Activated CD4-positive, alpha-beta T cell treated with anti-CD3 and anti-CD28 coated beads for 36 hours (primary cell): ENCODE measurements at regions not wholly inside any gene's neighbourhood (a gene's known extent, or its start where the extent isn't known, plus 50 kb on each side); places are given as distances from the start of the nearest gene placed in this dataset.

ENCODE experiments used
- ATAC-seq: fragments of 200-7000 bp; cut with Tn5 transposase; one replicate; pipeline ENCODE4 v1.10.0; 2021; ENCODE audit warnings: mild to moderate bottlenecking, moderate library complexity
- CTCF ChIA-PET: fragments of 350-600 bp; sonication (Branson Sonifier 250); formaldehyde crosslinking; loops from one replicate; lab custom pipeline; 2021; ENCODE audit warnings: antibody characterized with exemption; lab: Charles Lee
- POLR2A ChIA-PET: fragments of 350-600 bp; sonication (Branson Sonifier 250); formaldehyde crosslinking; loops from one replicate; lab custom pipeline; 2021; ENCODE audit warnings: antibody characterized with exemption, inconsistent platforms; lab: Charles Lee
- DNase-seq: peaks from one replicate; pipeline ENCODE4 v3.0.0-alpha.2; 2020
- H3K27ac Mint-ChIP-seq: one replicate; pipeline ENCODE4 v1.8.0; 2021; ENCODE audit warnings: mixed read lengths
- H3K27me3 Mint-ChIP-seq: one replicate; pipeline ENCODE4 v1.8.0; 2021; ENCODE audit warnings: mixed read lengths
- H3K36me3 Mint-ChIP-seq: one replicate; pipeline ENCODE4 v1.8.0; 2021; ENCODE audit warnings: low read depth, mixed read lengths
- H3K4me1 Mint-ChIP-seq: one replicate; pipeline ENCODE4 v1.8.0; 2021; ENCODE audit warnings: mixed read lengths
- H3K4me3 Mint-ChIP-seq: one replicate; pipeline ENCODE4 v1.8.0; 2021; ENCODE audit warnings: mild to moderate bottlenecking, moderate library complexity, mixed read lengths
- H3K9me3 Mint-ChIP-seq: one replicate; pipeline ENCODE4 v1.8.0; 2021; ENCODE audit warnings: low read depth, mixed read lengths
- intact Hi-C, 2 experiments: fragments of 100-400 bp; cut with DNase I in 1 of 2; cut with micrococcal nuclease in 1 of 2; formaldehyde crosslinking; loops; one replicate each; pipeline versions ENCODE4 v1.14.2 to v1.15.1; 2022 to 2024; cut with DNase I, micrococcal nuclease

DNA sequence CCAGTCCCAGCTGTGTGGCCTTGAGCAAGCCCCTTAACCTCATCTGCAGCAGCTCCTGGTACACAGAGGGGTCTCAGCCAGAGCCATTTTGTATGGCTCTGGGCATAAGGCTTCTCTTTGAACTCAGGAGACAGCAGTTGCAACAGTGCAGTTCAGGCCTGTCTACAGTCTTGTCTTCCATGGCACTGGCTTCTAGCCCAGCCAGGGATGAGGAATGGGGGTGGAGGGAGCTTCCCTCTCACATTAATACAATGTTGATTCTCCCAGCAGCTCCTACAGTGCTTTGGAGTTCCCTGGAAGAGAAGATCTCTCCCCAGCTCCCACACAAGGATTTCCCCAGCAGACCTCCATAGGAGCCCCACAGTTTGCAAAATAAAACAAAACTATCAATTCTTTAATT lies 350.2 kb downstream of the BUD13 start:
- DNase-seq, result no peak
- no peak overlapping the region for H3K4me3 Mint-ChIP-seq
- POLR2A ChIA-PET, result no interaction called here
- peaks cover 17% of the 10 kb centered on the region for H3K27me3 Mint-ChIP-seq
- CTCF ChIA-PET, result no interaction called here
- no peaks in the 10 kb centered on the region for H3K4me1 Mint-ChIP-seq
- no peak for ATAC-seq
- H3K36me3 Mint-ChIP-seq, result no peaks in the 10 kb centered on the region
- no peaks in the 10 kb centered on the region for H3K9me3 Mint-ChIP-seq
- intact Hi-C loops, result no loop called here
- no peak overlapping the region for H3K27ac Mint-ChIP-seq

GRCh38 chr11:116421529-116422185 lies 351.1 kb downstream of the BUD13 start:
- ChIA-PET POLR2A (no interaction called here), CTCF (interaction anchor here (0.7 kb wide), 1 partner anchor 17 kb away, joined by 3 read pairs; no protein-coding TSS in a partner anchor)
- no peaks in the 10 kb centered on the region for H3K4me1 Mint-ChIP-seq
- H3K36me3 Mint-ChIP-seq, result no peaks in the 10 kb centered on the region
- no peak for ATAC-seq
- no peak for DNase-seq
- H3K27ac Mint-ChIP-seq, result no peak overlapping the region
- H3K27me3 Mint-ChIP-seq, result peaks cover 13% of the 10 kb centered on the region
- H3K9me3 Mint-ChIP-seq, result no peaks in the 10 kb centered on the region
- intact Hi-C loops, result no loop called here
- no peak overlapping the region for H3K4me3 Mint-ChIP-seq

DNA sequence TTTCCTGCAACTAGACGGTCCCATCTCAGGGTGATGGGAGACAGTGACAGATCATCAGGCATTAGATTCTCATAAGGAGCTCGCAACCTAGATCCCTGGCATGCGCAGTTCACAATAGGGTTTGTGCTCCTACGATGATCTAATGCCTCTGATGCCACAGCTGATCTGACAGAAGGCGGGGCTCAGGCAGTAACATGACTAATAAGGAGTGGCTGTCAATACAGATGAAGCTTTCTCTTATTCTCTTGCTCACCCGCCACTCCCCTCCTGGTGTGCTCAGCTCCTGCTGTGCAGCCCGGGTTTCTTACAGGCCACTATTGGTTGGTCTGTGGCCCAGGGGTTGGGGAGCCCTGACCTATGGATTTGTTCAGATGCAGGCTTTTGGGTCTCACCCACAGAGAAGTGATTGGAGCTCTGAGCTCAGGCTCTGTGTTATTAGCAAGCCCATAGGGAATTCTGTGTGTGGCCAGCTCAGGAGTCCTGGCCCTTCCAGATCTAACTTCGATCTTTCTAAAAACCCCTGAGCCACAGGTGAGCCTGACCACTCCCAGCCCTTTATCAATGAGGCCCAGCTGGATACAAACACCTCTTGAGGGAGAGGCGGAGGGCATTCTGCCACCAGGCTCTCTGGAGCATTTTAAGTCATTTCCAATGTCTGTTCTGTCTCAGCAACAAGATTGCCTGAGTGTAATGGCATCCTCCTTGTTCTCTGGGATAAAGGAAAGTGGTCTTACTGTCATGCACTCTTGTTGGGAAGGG lies 351.8 kb downstream of the BUD13 start:
- intact Hi-C loops, result no loop called here
- no peaks in the 10 kb centered on the region for H3K36me3 Mint-ChIP-seq
- H3K27ac Mint-ChIP-seq, result no peak overlapping the region

DNA sequence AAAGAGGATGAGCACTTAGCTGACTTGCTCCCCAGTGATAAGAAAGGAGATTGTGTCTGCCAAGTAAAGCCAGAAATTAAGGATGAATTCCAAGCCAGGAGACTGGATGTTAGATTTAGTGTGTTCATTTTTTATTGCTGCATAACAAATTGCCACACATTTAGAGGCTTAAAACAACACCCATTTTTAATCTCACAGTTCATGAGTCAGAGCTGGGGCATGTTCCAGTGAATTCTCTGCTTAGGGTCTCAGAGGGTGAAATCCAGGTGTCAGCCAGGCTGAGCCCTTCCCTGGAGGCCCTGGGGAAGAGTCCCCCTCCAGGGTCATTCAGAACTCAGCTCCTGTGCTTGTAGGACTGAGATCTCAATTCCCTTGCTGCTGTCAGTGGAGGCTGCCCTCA lies 352.8 kb downstream of the BUD13 start:
- ChIA-PET CTCF (interaction anchor here (0.5 kb wide), 1 partner anchor 99 kb away, joined by 4 read pairs; no protein-coding TSS in a partner anchor), POLR2A (no interaction called here)
- ATAC-seq, result no peak
- no peak for DNase-seq
- no peak overlapping the region for H3K4me3 Mint-ChIP-seq
- no peaks in the 10 kb centered on the region for H3K36me3 Mint-ChIP-seq
- H3K9me3 Mint-ChIP-seq, result no peaks in the 10 kb centered on the region
- peaks cover 12% of the 10 kb centered on the region for H3K27me3 Mint-ChIP-seq
- intact Hi-C loops, result no loop called here
- H3K4me1 Mint-ChIP-seq, result no peaks in the 10 kb centered on the region
- no peak overlapping the region for H3K27ac Mint-ChIP-seq

More for the DNA sequence above, 351.8 kb downstream of the BUD13 start:
- DNase-seq (no peak), ATAC-seq (no peak)
- Mint-ChIP-seq H3K27me3 (peaks cover 12% of the 10 kb centered on the region), H3K4me1 (no peaks in the 10 kb centered on the region), H3K4me3 (no peak overlapping the region), H3K9me3 (no peaks in the 10 kb centered on the region)
- POLR2A ChIA-PET, result no interaction called here
- CTCF ChIA-PET, result interaction anchor here (0.7 kb wide), 1 partner anchor 16 kb away, joined by 3 read pairs; no protein-coding TSS in a partner anchor

DNA sequence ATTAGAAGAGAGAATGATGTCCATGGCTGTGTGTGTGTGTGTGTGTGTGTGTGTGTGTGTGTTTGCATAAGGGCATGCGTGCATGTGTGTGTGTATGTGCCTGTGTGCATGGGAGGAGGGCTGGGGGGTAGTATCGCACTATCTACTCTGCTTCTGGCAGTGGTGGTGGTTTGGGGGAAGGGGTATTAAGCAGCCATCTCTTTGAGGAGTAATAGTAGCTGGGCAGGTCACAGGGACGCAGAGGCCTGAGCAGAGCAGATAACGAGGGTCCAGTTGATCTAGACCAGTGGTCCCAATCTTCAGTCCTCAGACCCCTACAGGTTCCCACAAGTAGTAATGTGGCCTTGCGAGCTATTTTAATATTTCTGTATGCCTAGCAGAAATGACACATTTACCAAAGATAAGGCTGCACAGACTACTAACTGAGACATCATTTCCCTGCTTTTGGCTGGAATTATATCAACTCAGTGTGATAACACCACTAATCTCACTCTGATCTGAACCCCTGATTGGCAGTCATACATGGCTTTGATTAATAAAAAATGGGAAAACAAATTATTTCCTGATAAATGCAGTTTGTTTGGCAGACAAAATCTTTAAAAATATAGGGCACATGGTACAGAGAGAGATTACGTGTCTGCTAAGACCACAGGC lies 354.3 kb downstream of the BUD13 start:
- ChIA-PET CTCF (no interaction called here), POLR2A (no interaction called here)
- intact Hi-C loops, result no loop called here
- DNase-seq (no peak), ATAC-seq (no peak)
- Mint-ChIP-seq H3K4me3 (no peak overlapping the region), H3K27ac (no peak overlapping the region), H3K27me3 (peaks cover 12% of the 10 kb centered on the region), H3K9me3 (no peaks in the 10 kb centered on the region), H3K36me3 (no peaks in the 10 kb centered on the region), H3K4me1 (no peaks in the 10 kb centered on the region)

DNA sequence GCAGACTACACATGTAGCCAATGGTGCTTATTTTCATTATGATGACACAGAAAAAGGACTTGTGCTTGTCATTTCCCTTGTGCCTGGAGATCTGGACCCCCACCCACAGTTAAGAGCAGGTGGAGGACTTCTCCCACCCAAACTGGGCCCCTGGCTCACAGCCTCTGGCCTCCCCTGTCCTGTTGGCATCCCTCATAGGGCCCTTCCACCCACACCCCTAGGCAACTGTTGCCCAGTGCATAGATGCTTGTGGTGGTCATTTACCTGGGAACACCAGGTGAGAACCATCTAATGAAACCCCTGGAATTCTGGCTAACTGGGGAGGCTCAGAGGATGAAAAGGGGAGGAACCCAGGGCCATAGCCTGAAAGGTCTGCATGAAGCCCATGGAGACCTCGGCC lies 355.9 kb downstream of the BUD13 start:
- ChIA-PET POLR2A (no interaction called here), CTCF (no interaction called here)
- H3K4me3 Mint-ChIP-seq, result no peak overlapping the region
- H3K9me3 Mint-ChIP-seq, result no peaks in the 10 kb centered on the region
- no peaks in the 10 kb centered on the region for H3K36me3 Mint-ChIP-seq
- H3K4me1 Mint-ChIP-seq, result no peaks in the 10 kb centered on the region
- peaks cover 13% of the 10 kb centered on the region for H3K27me3 Mint-ChIP-seq
- no peak for DNase-seq
- no peak for ATAC-seq
- H3K27ac Mint-ChIP-seq, result no peak overlapping the region
- intact Hi-C loops, result no loop called here

GRCh38 chr11:116415095-116415494 lies 357.7 kb downstream of the BUD13 start:
- no peaks in the 10 kb centered on the region for H3K4me1 Mint-ChIP-seq
- H3K9me3 Mint-ChIP-seq, result no peaks in the 10 kb centered on the region
- H3K27me3 Mint-ChIP-seq, result peaks cover 11% of the 10 kb centered on the region
- DNase-seq, result no peak
- CTCF ChIA-PET, result interaction anchor here (0.6 kb wide), 1 partner anchor 37 kb away, joined by 3 read pairs; no protein-coding TSS in a partner anchor
- H3K4me3 Mint-ChIP-seq, result no peak overlapping the region
- intact Hi-C loops, result no loop called here
- no peak for ATAC-seq
- POLR2A ChIA-PET, result no interaction called here
- H3K36me3 Mint-ChIP-seq, result no peaks in the 10 kb centered on the region
- H3K27ac Mint-ChIP-seq, result no peak overlapping the region

- ChIA-PET CTCF (no interaction called here), POLR2A (no interaction called here)
- ATAC-seq (no peak), DNase-seq (no peak)
- Mint-ChIP-seq H3K36me3 (no peaks in the 10 kb centered on the region), H3K9me3 (no peaks in the 10 kb centered on the region), H3K4me3 (no peak overlapping the region), H3K27ac (no peak overlapping the region), H3K4me1 (no peaks in the 10 kb centered on the region), H3K27me3 (peaks cover 9% of the 10 kb centered on the region)
- intact Hi-C loops, result no loop called here
Measured at GRCh38 chr11:116414357-116414880, 358.4 kb downstream of the BUD13 start.

- Mint-ChIP-seq H3K9me3 (no peaks in the 10 kb centered on the region), H3K36me3 (no peaks in the 10 kb centered on the region), H3K27ac (no peak overlapping the region), H3K4me3 (no peak overlapping the region), H3K27me3 (peaks cover 5% of the 10 kb centered on the region), H3K4me1 (no peaks in the 10 kb centered on the region)
- ATAC-seq (no peak), DNase-seq (no peak)
- POLR2A ChIA-PET, result no interaction called here
- intact Hi-C loops, result no loop called here
- CTCF ChIA-PET, result no interaction called here
Measured at GRCh38 chr11:116413301-116414242, 359.2 kb downstream of the BUD13 start.

- H3K9me3 Mint-ChIP-seq, result no peaks in the 10 kb centered on the region
- ChIA-PET CTCF (no interaction called here), POLR2A (no interaction called here)
- no peak overlapping the region for H3K27ac Mint-ChIP-seq
- ATAC-seq (no peak), DNase-seq (no peak)
- intact Hi-C loops, result no loop called here
- no peaks in the 10 kb centered on the region for H3K4me1 Mint-ChIP-seq
- peaks cover 5% of the 10 kb centered on the region for H3K27me3 Mint-ChIP-seq
- no peaks in the 10 kb centered on the region for H3K36me3 Mint-ChIP-seq
- H3K4me3 Mint-ChIP-seq, result no peak overlapping the region
Measured at GRCh38 chr11:116412118-116412889, 360.5 kb downstream of the BUD13 start.
